Hindlimb muscle (tissue), 1 donor: ENCODE measurements at regions not wholly inside any gene's neighbourhood (a gene's known extent, or its start where the extent isn't known, plus 50 kb on each side); places are given as distances from the start of the nearest gene placed in this dataset.

Source experiments
- DNase-seq: peaks from one replicate; pipeline ENCODE4 v3.0.0-alpha.2; 2013

GRCh38 chr21:18191139-18191538 lies 53.5 kb upstream of the CHODL start:
- no peak for DNase-seq

- DNase-seq: no peak
Measured at GRCh38 chr21:18178509-18178908, 66.1 kb upstream of the CHODL start.

- no peak for DNase-seq
Measured at GRCh38 chr21:18174370-18174769, 70.3 kb upstream of the CHODL start.

GRCh38 chr21:18170829-18171228 lies 73.8 kb upstream of the CHODL start:
- DNase-seq: no peak

GRCh38 chr21:18170221-18170620 lies 74.4 kb upstream of the CHODL start:
- no peak for DNase-seq

GRCh38 chr21:18168108-18168507 lies 76.5 kb upstream of the CHODL start:
- DNase-seq: no peak

- no peak for DNase-seq
Measured at GRCh38 chr21:18164933-18165332, 79.7 kb upstream of the CHODL start.

- DNase-seq: no peak
Measured at GRCh38 chr21:18164483-18164882, 80.2 kb upstream of the CHODL start.

GRCh38 chr21:18163956-18164355 lies 80.7 kb upstream of the CHODL start:
- no peak for DNase-seq

- no peak for DNase-seq
Measured at GRCh38 chr21:18161841-18162240, 82.8 kb upstream of the CHODL start.

GRCh38 chr21:18157406-18157805 lies 87.2 kb upstream of the CHODL start:
- peak; percentile 21 for DNase-seq

GRCh38 chr21:18155508-18156193 lies 89.0 kb upstream of the CHODL start:
- DNase-seq: no peak

GRCh38 chr21:18153063-18153462 lies 91.6 kb upstream of the CHODL start:
- DNase-seq: peak; percentile 40

- no peak for DNase-seq
Measured at GRCh38 chr21:18152371-18152770, 92.3 kb upstream of the CHODL start.

- DNase-seq: no peak
Measured at GRCh38 chr21:18151046-18151445, 93.6 kb upstream of the CHODL start.

GRCh38 chr21:18148401-18148800 lies 96.2 kb upstream of the CHODL start:
- no peak for DNase-seq

- no peak for DNase-seq
Measured at GRCh38 chr21:18147678-18148077, 97.0 kb upstream of the CHODL start.

GRCh38 chr21:18146820-18147219 lies 97.8 kb upstream of the CHODL start:
- peak; percentile 35 for DNase-seq

- DNase-seq: no peak
Measured at GRCh38 chr21:18144339-18144738, 100.3 kb upstream of the CHODL start.

GRCh38 chr21:18142655-18143054 lies 102.0 kb upstream of the CHODL start:
- DNase-seq: no peak

GRCh38 chr21:18138507-18138906 lies 106.1 kb upstream of the CHODL start:
- DNase-seq: peak; percentile 48

GRCh38 chr21:18129526-18129925 lies 115.1 kb upstream of the CHODL start:
- no peak for DNase-seq

- no peak for DNase-seq
Measured at GRCh38 chr21:18118566-18118965, 126.1 kb upstream of the CHODL start.

- DNase-seq: no peak
Measured at GRCh38 chr21:18117176-18117575, 127.5 kb upstream of the CHODL start.

- peak; percentile 45 for DNase-seq
Measured at GRCh38 chr21:18114810-18115209, 129.8 kb upstream of the CHODL start.
